ENCODE measurements at regions not wholly inside any gene's neighbourhood (a gene's known extent, or its start where the extent isn't known, plus 50 kb on each side); places are given as distances from the start of the nearest gene placed in this dataset.

DNA sequence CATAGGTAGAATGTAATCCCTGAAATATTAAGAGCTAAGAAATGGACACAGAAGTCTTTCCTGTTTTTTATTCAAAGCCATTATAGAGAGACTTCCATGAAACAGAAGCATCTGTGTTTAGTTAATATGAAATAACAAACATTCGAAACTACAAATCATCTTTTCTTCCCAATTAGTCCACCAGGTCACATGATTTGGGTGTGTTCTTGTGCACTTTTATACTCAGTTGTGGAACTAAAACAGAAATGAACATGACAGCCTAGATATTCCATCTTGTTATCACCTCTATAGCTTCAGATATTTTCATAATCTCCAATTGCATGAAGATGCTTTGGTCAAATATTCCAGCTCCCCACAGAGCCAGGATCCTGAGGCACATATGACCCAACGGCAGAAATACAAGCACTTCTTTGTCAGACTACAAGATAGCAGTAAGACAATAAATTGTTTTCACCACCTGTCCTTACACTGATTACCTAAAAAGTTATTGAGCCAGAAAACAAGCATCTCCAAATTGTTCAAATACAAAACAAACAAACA, 116.8 kb upstream of the BEND6 start:
- TF ChIP-seq, protein P1, sequence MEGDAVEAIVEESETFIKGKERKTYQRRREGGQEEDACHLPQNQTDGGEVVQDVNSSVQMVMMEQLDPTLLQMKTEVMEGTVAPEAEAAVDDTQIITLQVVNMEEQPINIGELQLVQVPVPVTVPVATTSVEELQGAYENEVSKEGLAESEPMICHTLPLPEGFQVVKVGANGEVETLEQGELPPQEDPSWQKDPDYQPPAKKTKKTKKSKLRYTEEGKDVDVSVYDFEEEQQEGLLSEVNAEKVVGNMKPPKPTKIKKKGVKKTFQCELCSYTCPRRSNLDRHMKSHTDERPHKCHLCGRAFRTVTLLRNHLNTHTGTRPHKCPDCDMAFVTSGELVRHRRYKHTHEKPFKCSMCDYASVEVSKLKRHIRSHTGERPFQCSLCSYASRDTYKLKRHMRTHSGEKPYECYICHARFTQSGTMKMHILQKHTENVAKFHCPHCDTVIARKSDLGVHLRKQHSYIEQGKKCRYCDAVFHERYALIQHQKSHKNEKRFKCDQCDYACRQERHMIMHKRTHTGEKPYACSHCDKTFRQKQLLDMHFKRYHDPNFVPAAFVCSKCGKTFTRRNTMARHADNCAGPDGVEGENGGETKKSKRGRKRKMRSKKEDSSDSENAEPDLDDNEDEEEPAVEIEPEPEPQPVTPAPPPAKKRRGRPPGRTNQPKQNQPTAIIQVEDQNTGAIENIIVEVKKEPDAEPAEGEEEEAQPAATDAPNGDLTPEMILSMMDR (IDR thresholded peaks at IDR 0.05): no peak
- TF ChIP-seq EP300 (IDR thresholded peaks at IDR 0.05) (no peak), POLR2A (IDR thresholded peaks at IDR 0.05) (no peak), POLR2AphosphoS5 (IDR thresholded peaks at IDR 0.05) (no peak)
